GM12865 (cell line): ENCODE measurements at regions not wholly inside any gene's neighbourhood (a gene's known extent, or its start where the extent isn't known, plus 50 kb on each side); places are given as distances from the start of the nearest gene placed in this dataset.
"Not testable (repeated sequence)": the region's sequence is repeated elsewhere in the genome, so short reads cannot be mapped to it uniquely, and the experiment has no call there.

Source experiments
- DNase-seq: peaks from one replicate; pipeline ENCODE4 v3.0.0; 2010; ENCODE audit warnings: low read depth
- H3K4me3 ChIP-seq: 2 replicates; pipeline ENCODE4 v1.5.1; 2011; ENCODE audit warnings: mild to moderate bottlenecking, low read depth, low read length, control low read depth
- TF ChIP-seq, protein P1 (sequence below): IDR thresholded peaks from 2 replicates; pipeline ENCODE4 v1.5.1; 2011; ENCODE audit warnings: low read length, control low read depth, low read depth, inconsistent platforms; ENCODE audit not compliant: insufficient read depth; ENCODE audit errors: missing control alignments

DNA sequence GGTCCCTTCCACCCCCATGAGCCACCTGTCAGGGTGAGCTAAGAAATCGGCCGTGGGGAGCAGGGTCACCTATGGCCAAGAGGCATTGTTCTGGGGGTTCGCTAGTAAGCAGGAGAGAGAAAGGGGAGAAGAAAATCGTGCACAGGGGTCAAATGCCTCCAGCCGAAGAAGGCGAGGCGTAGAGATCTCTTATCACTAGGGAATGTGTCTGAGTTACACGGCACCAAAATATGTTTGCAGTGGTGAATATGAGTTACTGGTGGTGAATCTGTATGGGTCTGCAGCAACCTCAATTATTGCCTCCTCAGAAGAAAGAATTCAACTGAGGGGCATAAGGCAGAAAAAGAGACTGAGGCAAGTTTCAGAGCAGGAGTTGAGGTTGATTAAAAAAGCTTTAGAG is 54.2 kb upstream of the RABGAP1L start:
- TF ChIP-seq, protein P1, sequence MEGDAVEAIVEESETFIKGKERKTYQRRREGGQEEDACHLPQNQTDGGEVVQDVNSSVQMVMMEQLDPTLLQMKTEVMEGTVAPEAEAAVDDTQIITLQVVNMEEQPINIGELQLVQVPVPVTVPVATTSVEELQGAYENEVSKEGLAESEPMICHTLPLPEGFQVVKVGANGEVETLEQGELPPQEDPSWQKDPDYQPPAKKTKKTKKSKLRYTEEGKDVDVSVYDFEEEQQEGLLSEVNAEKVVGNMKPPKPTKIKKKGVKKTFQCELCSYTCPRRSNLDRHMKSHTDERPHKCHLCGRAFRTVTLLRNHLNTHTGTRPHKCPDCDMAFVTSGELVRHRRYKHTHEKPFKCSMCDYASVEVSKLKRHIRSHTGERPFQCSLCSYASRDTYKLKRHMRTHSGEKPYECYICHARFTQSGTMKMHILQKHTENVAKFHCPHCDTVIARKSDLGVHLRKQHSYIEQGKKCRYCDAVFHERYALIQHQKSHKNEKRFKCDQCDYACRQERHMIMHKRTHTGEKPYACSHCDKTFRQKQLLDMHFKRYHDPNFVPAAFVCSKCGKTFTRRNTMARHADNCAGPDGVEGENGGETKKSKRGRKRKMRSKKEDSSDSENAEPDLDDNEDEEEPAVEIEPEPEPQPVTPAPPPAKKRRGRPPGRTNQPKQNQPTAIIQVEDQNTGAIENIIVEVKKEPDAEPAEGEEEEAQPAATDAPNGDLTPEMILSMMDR: no peak
- H3K4me3 ChIP-seq: no peak overlapping the region
- no peak for DNase-seq

DNA sequence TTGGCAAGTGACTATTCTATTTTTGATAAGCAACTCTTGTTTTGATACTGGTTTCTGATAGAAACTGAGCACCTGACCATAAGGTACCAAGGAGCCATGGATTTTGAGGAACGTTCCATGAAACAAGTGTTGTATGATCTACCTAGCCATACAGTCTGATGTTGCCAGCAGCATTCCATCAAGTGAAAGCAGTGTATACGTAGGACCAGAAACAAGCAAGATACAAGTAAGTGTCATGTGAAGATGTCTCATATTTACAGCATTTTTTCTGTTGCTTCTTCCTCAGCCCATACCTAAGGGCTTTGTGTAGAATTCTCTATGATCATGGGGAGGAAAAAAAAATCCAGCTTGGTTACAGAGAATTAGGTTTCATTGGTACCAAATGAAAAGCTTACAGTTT is 55.6 kb upstream of the RABGAP1L start:
- TF ChIP-seq, protein P1: no peak
- DNase-seq: no peak
- no peak overlapping the region for H3K4me3 ChIP-seq

DNA sequence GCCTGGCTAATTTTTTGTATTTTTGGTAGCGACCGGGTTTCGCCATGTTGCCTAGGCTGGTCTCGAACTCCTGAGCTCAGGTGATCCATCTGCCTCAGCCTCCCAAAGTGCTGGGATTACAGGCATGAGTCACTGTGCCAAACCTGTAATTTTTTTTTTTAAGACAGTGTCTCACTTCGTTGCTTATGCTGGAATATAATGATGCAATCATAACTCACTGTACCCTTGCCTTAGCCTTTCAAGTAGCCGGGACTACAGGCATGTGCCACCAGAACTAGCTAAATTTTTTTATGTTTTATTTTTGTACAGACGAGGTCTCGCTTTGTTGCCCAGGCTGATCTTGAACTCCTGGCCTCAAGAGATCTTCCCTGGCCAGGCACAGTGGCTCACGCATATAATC is 57.3 kb upstream of the RABGAP1L start:
- H3K4me3 ChIP-seq, DNase-seq: not testable (repeated sequence)

DNA sequence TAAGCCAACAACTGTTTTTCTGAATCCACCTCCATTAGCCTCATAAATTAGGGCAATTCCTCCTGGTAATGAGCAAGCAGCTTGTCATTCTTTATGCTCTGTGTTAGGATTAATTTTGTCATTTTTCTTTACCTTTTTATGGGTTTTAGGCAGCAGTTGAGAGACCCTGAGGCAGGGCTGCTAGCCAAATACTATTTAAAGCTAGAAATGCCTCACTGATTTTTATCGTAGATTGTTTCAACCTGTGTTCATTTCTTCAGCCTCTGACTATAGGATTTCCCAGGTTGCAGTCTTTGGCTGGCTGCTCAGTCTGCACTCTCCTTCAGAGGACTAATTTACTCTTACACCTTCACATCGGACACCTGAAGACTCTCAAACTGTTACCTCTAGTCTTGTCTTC is 61.9 kb upstream of the RABGAP1L start:
- no peak for DNase-seq
- H3K4me3 ChIP-seq: no peak overlapping the region
- TF ChIP-seq, protein P1: no peak

DNA sequence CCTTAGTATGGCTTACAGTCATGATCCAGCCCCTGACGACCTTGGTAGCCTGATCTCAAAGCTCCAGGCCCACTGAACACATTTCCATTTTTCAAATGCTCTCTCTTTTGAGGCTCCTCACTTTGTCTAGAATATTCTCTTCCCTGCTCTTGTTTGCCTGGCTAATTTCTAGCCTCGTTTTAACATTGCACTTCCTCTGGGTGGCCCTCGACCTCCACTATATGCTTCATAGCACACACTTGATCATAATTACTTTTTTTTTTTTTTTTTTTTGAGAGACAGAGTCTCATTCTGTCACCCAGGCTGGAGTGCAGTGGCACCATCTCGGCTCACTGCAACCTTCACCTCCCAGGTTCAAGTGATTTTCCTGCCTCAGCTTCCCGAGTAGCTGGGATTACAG is 65.5 kb upstream of the RABGAP1L start:
- TF ChIP-seq, protein P1: peak; percentile 47
- DNase-seq: peak; percentile 75
- H3K4me3 ChIP-seq: not testable (repeated sequence)

- no peak for DNase-seq
- H3K4me3 ChIP-seq: no peak overlapping the region
- TF ChIP-seq, protein P1: no peak
Measured at GRCh38 chr1:174090471-174090870, 68.3 kb upstream of the RC3H1 start.

DNA sequence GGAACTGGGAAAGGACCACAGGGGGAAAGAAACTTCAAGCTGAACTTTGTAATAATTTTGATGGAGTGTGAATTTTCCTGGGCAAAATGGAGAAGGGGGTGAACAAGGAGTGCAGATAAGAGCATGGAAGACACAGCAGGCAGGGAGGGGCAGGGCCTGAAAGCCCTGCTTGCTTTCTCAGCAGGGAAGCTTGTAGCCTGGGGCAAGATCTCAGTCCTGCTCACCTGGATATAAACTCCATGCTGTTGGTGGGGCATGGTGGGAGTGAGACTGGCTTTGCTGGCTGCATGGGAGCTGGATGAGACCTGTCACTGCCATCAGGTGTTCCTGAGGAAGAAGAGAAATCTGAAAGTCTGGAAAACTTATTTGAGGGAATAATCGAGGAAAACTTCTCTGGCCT is 58.7 kb upstream of the RC3H1 start:
- DNase-seq: no peak
- no peak overlapping the region for H3K4me3 ChIP-seq
- TF ChIP-seq, protein P1: no peak
